ENCODE measurements at regions not wholly inside any gene's neighbourhood (a gene's known extent, or its start where the extent isn't known, plus 50 kb on each side); places are given as distances from the start of the nearest gene placed in this dataset.

- no peak for DNase-seq (ENCODE audit: low read depth)
- no peak overlapping the region for H3K4me3 ChIP-seq (ENCODE audit: low read depth, low read length)
- TF ChIP-seq CTCF (IDR thresholded peaks at IDR 0.05; ENCODE audit: insufficient read depth, low read length) = no peak
These were observed 1184.2 kb downstream of the FLRT2 start for GRCh38 chr14:86714153-86714552.

GRCh38 chr14:86712727-86713126, 1182.8 kb downstream of the FLRT2 start:
- H3K4me3 ChIP-seq (ENCODE audit: low read depth, low read length) = no peak overlapping the region
- no peak for DNase-seq (ENCODE audit: low read depth)
- no peak for TF ChIP-seq CTCF (IDR thresholded peaks at IDR 0.05; ENCODE audit: insufficient read depth, low read length)

GRCh38 chr14:86712176-86712575, 1182.2 kb downstream of the FLRT2 start:
- TF ChIP-seq CTCF (IDR thresholded peaks at IDR 0.05; ENCODE audit: insufficient read depth, low read length) = no peak
- no peak overlapping the region for H3K4me3 ChIP-seq (ENCODE audit: low read depth, low read length)
- DNase-seq (ENCODE audit: low read depth) = no peak

- no peak for TF ChIP-seq CTCF (IDR thresholded peaks at IDR 0.05; ENCODE audit: insufficient read depth, low read length)
- no peak for DNase-seq (ENCODE audit: low read depth)
These were observed 1178.9 kb downstream of the FLRT2 start for GRCh38 chr14:86708846-86709339.

GRCh38 chr14:86707071-86707470, 1177.1 kb downstream of the FLRT2 start:
- no peak for DNase-seq (ENCODE audit: low read depth)
- no peak for TF ChIP-seq CTCF (IDR thresholded peaks at IDR 0.05; ENCODE audit: insufficient read depth, low read length)
- no peak overlapping the region for H3K4me3 ChIP-seq (ENCODE audit: low read depth, low read length)

More at GRCh38 chr14:86708846-86709339, 1178.9 kb downstream of the FLRT2 start:
- no peak overlapping the region for H3K4me3 ChIP-seq (ENCODE audit: low read depth, low read length)

- DNase-seq (ENCODE audit: low read depth) = no peak
These were observed 1153.6 kb downstream of the FLRT2 start for GRCh38 chr14:86683561-86683960.

More at GRCh38 chr14:86683561-86683960, 1153.6 kb downstream of the FLRT2 start:
- H3K4me3 ChIP-seq (ENCODE audit: low read depth, low read length) = no peak overlapping the region
- no peak for TF ChIP-seq CTCF (IDR thresholded peaks at IDR 0.05; ENCODE audit: insufficient read depth, low read length)
